SK-N-SH treated with all-trans-retinoic acid at 6 μM for 48 hours (cell line): ENCODE measurements at regions not wholly inside any gene's neighbourhood (a gene's known extent, or its start where the extent isn't known, plus 50 kb on each side); places are given as distances from the start of the nearest gene placed in this dataset.

Experiments
- ATAC-seq: fragments of 200-7000 bp; cut with Tn5 transposase; 3 replicates; pipeline ENCODE4 v1.9.1; 2020; ENCODE audit warnings: mild to moderate bottlenecking, moderate library complexity
- ARNTL ChIP-seq: fragments of 450-650 bp; formaldehyde crosslinking; IDR thresholded peaks from 2 replicates; pipeline ENCODE4 v1.5.0; 2020; ENCODE audit warnings: low read depth, mild to moderate bottlenecking, moderate library complexity, borderline replicate concordance
- BACH2 ChIP-seq: fragments of 250-450 bp; sonication (Bioruptor Pico); IDR thresholded peaks from 2 replicates; pipeline ENCODE4 v1.9.0; 2021; ENCODE audit warnings: mild to moderate bottlenecking, borderline replicate concordance
- CSDC2 ChIP-seq: fragments of 250-450 bp; sonication (Bioruptor Pico); IDR thresholded peaks from 2 replicates; pipeline ENCODE4 v1.5.0; 2020; ENCODE audit warnings: mild to moderate bottlenecking, moderate library complexity
- CSRNP3 ChIP-seq: fragments of 250-450 bp; sonication (Bioruptor Pico); IDR thresholded peaks from 2 replicates; pipeline ENCODE4 v1.5.1; 2021; ENCODE audit warnings: mild to moderate bottlenecking, moderate library complexity
- ESRRG ChIP-seq: fragments of 250-450 bp; sonication (Bioruptor Pico); IDR thresholded peaks from 2 replicates; pipeline ENCODE4 v1.6.1; 2021; ENCODE audit warnings: mild to moderate bottlenecking
- ISL1 ChIP-seq: fragments of 250-450 bp; sonication (Bioruptor Pico); IDR thresholded peaks from 2 replicates; pipeline ENCODE4 v2.1.2; 2022; ENCODE audit warnings: mild to moderate bottlenecking, moderate library complexity
- OSR1 ChIP-seq: fragments of 250-450 bp; sonication (Bioruptor Pico); IDR thresholded peaks from 2 replicates; pipeline ENCODE4 v1.8.0; 2022; ENCODE audit warnings: moderate library complexity, mild to moderate bottlenecking, inconsistent platforms
- PATZ1 ChIP-seq: fragments of 250-450 bp; sonication (Bioruptor Pico); IDR thresholded peaks from 2 replicates; pipeline ENCODE4 v1.8.0; 2020; ENCODE audit warnings: mild to moderate bottlenecking, moderate library complexity, borderline replicate concordance
- POU6F1 ChIP-seq: fragments of 250-450 bp; sonication (Bioruptor Pico); IDR thresholded peaks from 2 replicates; pipeline ENCODE4 v1.8.0; 2021; ENCODE audit warnings: low read depth, mild to moderate bottlenecking, moderate library complexity, borderline replicate concordance
- SNAI2 ChIP-seq: fragments of 250-450 bp; sonication (Bioruptor Pico); IDR thresholded peaks from 2 replicates; pipeline ENCODE4 v1.5.0; 2020; ENCODE audit warnings: mild to moderate bottlenecking, moderate library complexity
- TCF4 ChIP-seq: fragments of 250-450 bp; sonication (Bioruptor Pico); IDR thresholded peaks from 2 replicates; pipeline ENCODE4 v1.8.0; 2021; ENCODE audit warnings: mild to moderate bottlenecking, moderate library complexity, borderline replicate concordance
- TOX ChIP-seq: fragments of 250-450 bp; sonication (Bioruptor Pico); IDR thresholded peaks from 2 replicates; pipeline ENCODE4 v1.8.0; 2021; ENCODE audit warnings: mild to moderate bottlenecking, moderate library complexity, borderline replicate concordance
- TSHZ2 ChIP-seq: fragments of 250-450 bp; sonication (Bioruptor Pico); IDR thresholded peaks from 2 replicates; pipeline ENCODE4 v1.5.0; 2020; ENCODE audit warnings: mild to moderate bottlenecking, moderate library complexity
- ZC3H10 ChIP-seq: fragments of 250-450 bp; sonication (Bioruptor Pico); IDR thresholded peaks from 2 replicates; pipeline ENCODE4 v1.5.1; 2021; ENCODE audit warnings: mild to moderate bottlenecking, moderate library complexity
- ZFP30 ChIP-seq: fragments of 450-650 bp; formaldehyde crosslinking; IDR thresholded peaks from 2 replicates; pipeline ENCODE4 v1.5.0; 2022; ENCODE audit warnings: mild to moderate bottlenecking, moderate library complexity
- ZNF565 ChIP-seq: fragments of 450-650 bp; formaldehyde crosslinking; conservative IDR thresholded peaks from 2 replicates; pipeline ENCODE4 v1.5.0; 2020; ENCODE audit warnings: low read depth, mild to moderate bottlenecking, moderate library complexity
- ZNF70 ChIP-seq: fragments of 450-650 bp; formaldehyde crosslinking; IDR thresholded peaks from 2 replicates; pipeline ENCODE4 v1.5.0; 2020; ENCODE audit warnings: mild to moderate bottlenecking, moderate library complexity
- ZNF8 ChIP-seq: fragments of 450-650 bp; formaldehyde crosslinking; IDR thresholded peaks from 2 replicates; pipeline ENCODE4 v1.5.0; 2020; ENCODE audit warnings: mild to moderate bottlenecking, moderate library complexity

GRCh38 chr10:42928064-42928463 lies 145.5 kb downstream of the BMS1 start:
- TF ChIP-seq PATZ1 (CRISPR knock-in tag) (no peak), OSR1 (CRISPR knock-in tag) (no peak), TCF4 (CRISPR knock-in tag) (no peak), CSDC2 (CRISPR knock-in tag) (no peak), ZNF565 (no peak), POU6F1 (CRISPR knock-in tag) (no peak), ZFP30 (CRISPR knock-in tag) (no peak)
- ATAC-seq, result no peak

- ATAC-seq, result no peak
- TF ChIP-seq CSRNP3 (CRISPR knock-in tag), result no peak
- no peak for TF ChIP-seq ZC3H10 (CRISPR knock-in tag)
- no peak for TF ChIP-seq TCF4 (CRISPR knock-in tag)
- no peak for TF ChIP-seq TSHZ2 (CRISPR knock-in tag)
- no peak for TF ChIP-seq ZNF565
- TF ChIP-seq ISL1 (CRISPR knock-in tag), result no peak
- TF ChIP-seq ZNF8 (CRISPR knock-in tag), result no peak
- no peak for TF ChIP-seq ARNTL (CRISPR knock-in tag)
- no peak for TF ChIP-seq TOX (CRISPR knock-in tag)
- TF ChIP-seq BACH2 (CRISPR knock-in tag), result no peak
- TF ChIP-seq ZNF70 (CRISPR knock-in tag), result no peak
- no peak for TF ChIP-seq ESRRG (CRISPR knock-in tag)
Observed at GRCh38 chr10:42929236-42929635, 146.6 kb downstream of the BMS1 start.

GRCh38 chr10:42929993-42930392 lies 146.9 kb upstream of the RET start:
- no peak for ATAC-seq
- TF ChIP-seq SNAI2 (CRISPR knock-in tag), result no peak
- no peak for TF ChIP-seq CSDC2 (CRISPR knock-in tag)
- TF ChIP-seq POU6F1 (CRISPR knock-in tag), result no peak
- TF ChIP-seq CSRNP3 (CRISPR knock-in tag), result no peak
- TF ChIP-seq ESRRG (CRISPR knock-in tag), result no peak
- no peak for TF ChIP-seq TOX (CRISPR knock-in tag)
- no peak for TF ChIP-seq ARNTL (CRISPR knock-in tag)
- no peak for TF ChIP-seq ZNF8 (CRISPR knock-in tag)
